Heart left ventricle (tissue), 16 donors: ENCODE measurements at regions not wholly inside any gene's neighbourhood (a gene's known extent, or its start where the extent isn't known, plus 50 kb on each side); places are given as distances from the start of the nearest gene placed in this dataset.
"Not testable (repeated sequence)": the region's sequence is repeated elsewhere in the genome, so short reads cannot be mapped to it uniquely, and the experiment has no call there.

Experiments
- ATAC-seq, 4 donors: fragments of 200-7000 bp; cut with Tn5 transposase; one replicate each; pipeline ENCODE4 v1.9.1; 2020 to 2022; ENCODE audit warnings: moderate library complexity in 4 of 4, mild to moderate bottlenecking in 3 of 4, moderate number of reproducible peaks in 1 of 4
- DNase-seq, 5 donors: peaks; one replicate each; pipeline ENCODE4 v3.0.0-alpha.2; 2020
- H3K27ac ChIP-seq, 12 donors: fragments of 200-600 bp; sonication (generic) in 4 of 12; one replicate each; pipeline versions ENCODE4 v1.5.0 to v1.8.0; 2016 to 2022; ENCODE audit warnings: mild to moderate bottlenecking in 2 of 12
- H3K27me3 ChIP-seq, 9 donors: fragments of 200-600 bp; sonication (generic) in 2 of 9; one replicate each; pipeline versions ENCODE4 v1.5.1 to v1.8.0; 2016 to 2022; ENCODE audit warnings: mild to moderate bottlenecking in 3 of 9
- H3K36me3 ChIP-seq, 9 donors: fragments of 200-600 bp; sonication (generic) in 2 of 9; one replicate each; pipeline versions ENCODE4 v1.5.0 to v1.8.0; 2018 to 2022; ENCODE audit warnings: mild to moderate bottlenecking in 2 of 9
- H3K4me1 ChIP-seq, 12 donors: fragments of 200-600 bp; sonication (generic) in 4 of 12; one replicate each; pipeline versions ENCODE4 v1.5.0 to v1.8.0; 2016 to 2022; ENCODE audit warnings: mild to moderate bottlenecking in 3 of 12
- H3K4me3 ChIP-seq, 12 donors: fragments of 200-600 bp; sonication (generic) in 4 of 12; one replicate each; pipeline versions ENCODE4 v1.5.0 to v1.8.0; 2017 to 2022; ENCODE audit warnings: mild to moderate bottlenecking in 9 of 12, moderate library complexity in 4 of 12
- H3K9me3 ChIP-seq, 12 donors: fragments of 200-600 bp; sonication (generic) in 4 of 12; one replicate each; pipeline versions ENCODE4 v1.5.0 to v1.8.0; 2016 to 2022; ENCODE audit warnings: mild to moderate bottlenecking in 1 of 12
- POLR2A ChIP-seq, 2 donors: fragments of 450-650 bp; IDR thresholded peaks; one replicate each; pipeline ENCODE4 v1.6.1; 2017; ENCODE audit warnings: antibody characterized with exemption in 2 of 2, mild to moderate bottlenecking in 2 of 2, moderate library complexity in 2 of 2
- WGBS, 4 donors: extraction: QIAGEN DNeasy Blood & Tissue Kit in 2 of 4; methylation state at CpG; one replicate each; pipeline versions ENCODE4 v1.1.5 to v1.1.7; 2013 to 2018; 5-methylcytosine and 5-hydroxymethylcytosine counted together
- intact Hi-C, 10 donors: fragments of 100-400 bp; cut with DNase I; formaldehyde crosslinking; loops; one replicate each; pipeline versions ENCODE4 v1.11.1 to v1.14.2; 2022
- TF ChIP-seq, protein P1 (sequence below), 12 donors: fragments of 200-600 bp; sonication (generic) in 4 of 12; IDR thresholded peaks; one replicate each; pipeline versions ENCODE4 v1.5.0 to v1.8.0; 2018 to 2022; ENCODE audit warnings: antibody characterized with exemption in 12 of 12, mild to moderate bottlenecking in 5 of 12
- donor health status: ischemic (EF 13 %, LVEDD 7.1; RV severe dilation, severe dysfunction).
- donor health status: healthy with polysubstance abuse.
- donor health status: DM: no; HTN: yes; CAD: no.
- donor health status: DM: no; HTN: no; CAD: no.
- donor health status: ischemic (EF 25% LVEDD 6.9; RV normal size, moderate dysfunction).
- donor health status: ischemic (EF 25% LVEDD 5.7; RV mildly dilated, moderate dysfunction).
- donor health status: healthy.
- donor health status: DM: yes; HTN: yes; CAD: no.
- donor health status: ischemic (EF 35%, LVEDD 5.7; RV mildly dilated, moderate dysfunction).
- donor health status: nonischemic (EF 11% LVEDD 7.7; RV severe dilation, severe dysfunction).
- donor health status: DM: yes; HTN: yes; CAD: no.
- donor health status: PGD.
- donor health status: ischemic (EF 29% LVEDD 5.4; RV normal size, mild dysfunction).
- donor health status: nonischemic (EF 23%, LVEDD 6.1; RV moderate dilation, normal function).

DNA sequence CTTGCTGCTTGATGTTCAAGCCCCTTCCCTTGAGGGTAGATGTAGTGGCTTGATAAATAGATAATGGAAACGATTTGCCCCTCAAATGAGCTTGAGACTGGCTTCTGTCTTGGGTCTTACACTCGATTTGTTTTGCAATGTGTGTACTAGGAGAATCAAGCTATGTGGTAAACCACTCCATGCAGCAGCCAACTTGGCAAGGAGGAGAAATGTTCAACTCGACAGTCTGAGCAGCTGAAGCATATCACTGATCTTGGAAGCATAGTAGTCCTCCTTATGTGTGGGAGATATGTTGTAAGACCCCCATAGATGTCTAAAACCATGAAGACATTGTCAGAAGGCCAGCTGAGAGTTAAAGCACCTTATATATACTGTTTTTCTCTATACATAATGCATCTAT is 125.3 kb downstream of the CCNG2 start:
- no peaks in the 10 kb centered on the region for H3K36me3 ChIP-seq
- H3K27me3 ChIP-seq: no peaks in the 10 kb centered on the region
- H3K9me3 ChIP-seq: no peaks in the 10 kb centered on the region
- H3K27ac ChIP-seq: no peak overlapping the region
- no peaks in the 10 kb centered on the region for H3K4me1 ChIP-seq
- intact Hi-C loops: no loop called here
- DNase-seq (no peak), ATAC-seq (no peak)
- no peak for TF ChIP-seq POLR2A (IDR thresholded peaks at IDR 0.05)
- TF ChIP-seq, protein P1, sequence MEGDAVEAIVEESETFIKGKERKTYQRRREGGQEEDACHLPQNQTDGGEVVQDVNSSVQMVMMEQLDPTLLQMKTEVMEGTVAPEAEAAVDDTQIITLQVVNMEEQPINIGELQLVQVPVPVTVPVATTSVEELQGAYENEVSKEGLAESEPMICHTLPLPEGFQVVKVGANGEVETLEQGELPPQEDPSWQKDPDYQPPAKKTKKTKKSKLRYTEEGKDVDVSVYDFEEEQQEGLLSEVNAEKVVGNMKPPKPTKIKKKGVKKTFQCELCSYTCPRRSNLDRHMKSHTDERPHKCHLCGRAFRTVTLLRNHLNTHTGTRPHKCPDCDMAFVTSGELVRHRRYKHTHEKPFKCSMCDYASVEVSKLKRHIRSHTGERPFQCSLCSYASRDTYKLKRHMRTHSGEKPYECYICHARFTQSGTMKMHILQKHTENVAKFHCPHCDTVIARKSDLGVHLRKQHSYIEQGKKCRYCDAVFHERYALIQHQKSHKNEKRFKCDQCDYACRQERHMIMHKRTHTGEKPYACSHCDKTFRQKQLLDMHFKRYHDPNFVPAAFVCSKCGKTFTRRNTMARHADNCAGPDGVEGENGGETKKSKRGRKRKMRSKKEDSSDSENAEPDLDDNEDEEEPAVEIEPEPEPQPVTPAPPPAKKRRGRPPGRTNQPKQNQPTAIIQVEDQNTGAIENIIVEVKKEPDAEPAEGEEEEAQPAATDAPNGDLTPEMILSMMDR (IDR thresholded peaks at IDR 0.05): no peak
- WGBS, 4 donors: 39 to 51% (median 45%) methylated on average over 3 of the region's 3 CpGs
- no peak overlapping the region for H3K4me3 ChIP-seq

DNA sequence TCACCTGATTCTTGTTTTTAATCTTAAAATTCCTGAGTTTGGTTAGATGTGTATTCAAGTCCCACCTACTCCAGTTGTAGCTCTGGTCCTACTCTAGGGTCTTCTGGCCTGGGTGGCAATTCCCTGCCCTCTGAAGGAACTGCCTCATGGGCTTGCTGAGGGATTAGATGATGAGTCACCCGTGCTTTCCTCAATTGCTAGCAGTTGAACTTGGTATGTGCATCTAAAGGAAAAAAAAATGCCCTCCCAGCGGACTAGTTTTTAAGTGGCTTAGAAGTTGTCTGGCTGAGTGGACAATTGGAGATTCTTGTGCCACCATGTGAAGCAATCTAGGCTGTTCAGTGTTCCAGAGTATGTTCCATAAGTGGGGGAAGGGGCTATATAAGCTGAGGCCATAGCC is 127.0 kb downstream of the CCNG2 start:
- H3K4me3 ChIP-seq: no peak overlapping the region
- intact Hi-C loops: no loop called here
- H3K36me3 ChIP-seq: no peaks in the 10 kb centered on the region
- DNase-seq (no peak), ATAC-seq (no peak)
- no peaks in the 10 kb centered on the region for H3K4me1 ChIP-seq
- no peaks in the 10 kb centered on the region for H3K9me3 ChIP-seq
- no peak overlapping the region for H3K27ac ChIP-seq
- TF ChIP-seq, protein P1 (IDR thresholded peaks at IDR 0.05): no peak
- TF ChIP-seq POLR2A (IDR thresholded peaks at IDR 0.05): no peak
- H3K27me3 ChIP-seq: no peaks in the 10 kb centered on the region
- WGBS, 4 donors: 0 to 69% (median 46%) methylated on average over 2 of the region's 2 CpGs

DNA sequence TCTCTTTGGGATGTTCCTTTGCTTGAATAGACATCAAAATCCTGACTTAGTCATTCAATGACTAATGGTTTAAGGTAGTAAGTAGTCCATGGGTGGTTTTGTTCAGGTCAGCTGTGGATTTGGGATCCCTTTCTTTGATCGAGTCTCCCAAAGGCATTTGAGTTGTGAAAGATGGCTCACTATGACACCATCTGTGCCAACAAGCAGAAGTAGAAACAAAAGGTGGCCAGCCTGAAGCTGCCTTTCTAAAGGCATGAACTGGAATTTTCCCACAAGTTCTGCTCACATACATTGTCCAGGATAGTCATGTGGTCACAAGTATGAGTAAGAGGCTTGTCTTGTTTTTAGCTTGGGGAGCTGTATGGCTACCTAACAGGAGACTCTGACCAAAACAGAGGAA is 129.9 kb downstream of the CCNG2 start:
- intact Hi-C loops: no loop called here

DNA sequence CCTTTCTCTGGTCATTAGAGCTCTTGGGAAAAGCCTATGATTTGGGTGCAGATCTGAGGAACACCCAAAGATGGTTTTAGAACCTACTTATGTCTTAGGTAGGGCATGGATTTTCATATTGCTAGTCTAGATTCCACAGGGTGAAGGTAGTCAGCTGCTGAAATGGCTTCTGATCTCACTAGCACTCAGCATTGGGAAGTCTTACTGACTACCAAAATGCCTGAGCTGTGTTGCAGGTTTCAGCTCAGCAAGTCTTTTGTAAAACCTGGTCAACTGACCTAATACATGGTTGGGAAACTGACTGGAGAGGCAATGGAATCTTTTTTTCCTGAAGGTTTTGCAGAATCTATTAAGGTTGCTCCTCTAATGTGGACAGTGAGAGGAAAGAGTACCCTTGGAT is 136.4 kb downstream of the CCNG2 start:
- Histone ChIP-seq H3K36me3 (no peaks in the 10 kb centered on the region), H3K4me1 (no peaks in the 10 kb centered on the region), H3K4me3 (no peak overlapping the region), H3K27ac (no peak overlapping the region), H3K9me3 (peaks cover 0 to 23% (median 0%) of the 10 kb centered on the region in 12 donors), H3K27me3 (no peaks in the 10 kb centered on the region)
- DNase-seq (no peak), ATAC-seq (no peak)
- intact Hi-C loops: no loop called here
- no peak for TF ChIP-seq POLR2A (IDR thresholded peaks at IDR 0.05)
- TF ChIP-seq, protein P1 (IDR thresholded peaks at IDR 0.05): no peak

More for the DNA sequence above, 129.9 kb downstream of the CCNG2 start:
- Histone ChIP-seq H3K27me3 (no peaks in the 10 kb centered on the region), H3K4me3 (no peak overlapping the region), H3K36me3 (no peaks in the 10 kb centered on the region), H3K27ac (no peak overlapping the region), H3K4me1 (no peaks in the 10 kb centered on the region), H3K9me3 (no peaks in the 10 kb centered on the region)
- TF ChIP-seq POLR2A (IDR thresholded peaks at IDR 0.05): no peak
- TF ChIP-seq, protein P1 (IDR thresholded peaks at IDR 0.05): no peak
- ATAC-seq (no peak), DNase-seq (no peak)
- WGBS, 4 donors: 80 to 93% (median 87%) methylated on average over 1 of the region's 1 CpG

DNA sequence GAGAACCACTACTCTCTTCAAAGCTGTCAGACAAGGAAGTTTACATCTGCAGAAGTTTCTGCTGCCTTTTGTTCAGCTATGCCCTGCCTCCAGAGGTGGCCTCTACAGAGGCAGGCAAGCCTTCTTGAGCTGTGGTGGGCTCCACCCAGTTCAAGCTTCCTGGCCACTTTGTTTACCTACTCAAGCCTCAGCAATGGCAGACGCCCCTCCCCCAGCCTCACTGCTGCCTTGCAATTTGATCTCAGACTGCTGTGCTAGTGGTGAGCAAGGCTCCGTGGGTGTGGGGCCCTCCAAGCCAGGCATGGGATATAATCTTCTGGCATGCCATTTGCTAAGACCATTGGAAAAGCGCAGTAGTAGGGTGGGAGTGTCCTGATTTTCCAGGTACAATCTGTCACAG is 144.0 kb downstream of the CCNG2 start:
- H3K27ac ChIP-seq, DNase-seq, H3K36me3 ChIP-seq, intact Hi-C loops, H3K4me3 ChIP-seq, H3K27me3 ChIP-seq, H3K4me1 ChIP-seq, ATAC-seq: not testable (repeated sequence)
- peaks cover 0 to 16% (median 0%) of the 10 kb centered on the region in 12 donors for H3K9me3 ChIP-seq
- WGBS, 4 donors: 33 to 100% (median 41%) methylated on average over 1 to 3 of the region's 3 CpGs
